ENCODE measurements at regions not wholly inside any gene's neighbourhood (a gene's known extent, or its start where the extent isn't known, plus 50 kb on each side); places are given as distances from the start of the nearest gene placed in this dataset.

DNA sequence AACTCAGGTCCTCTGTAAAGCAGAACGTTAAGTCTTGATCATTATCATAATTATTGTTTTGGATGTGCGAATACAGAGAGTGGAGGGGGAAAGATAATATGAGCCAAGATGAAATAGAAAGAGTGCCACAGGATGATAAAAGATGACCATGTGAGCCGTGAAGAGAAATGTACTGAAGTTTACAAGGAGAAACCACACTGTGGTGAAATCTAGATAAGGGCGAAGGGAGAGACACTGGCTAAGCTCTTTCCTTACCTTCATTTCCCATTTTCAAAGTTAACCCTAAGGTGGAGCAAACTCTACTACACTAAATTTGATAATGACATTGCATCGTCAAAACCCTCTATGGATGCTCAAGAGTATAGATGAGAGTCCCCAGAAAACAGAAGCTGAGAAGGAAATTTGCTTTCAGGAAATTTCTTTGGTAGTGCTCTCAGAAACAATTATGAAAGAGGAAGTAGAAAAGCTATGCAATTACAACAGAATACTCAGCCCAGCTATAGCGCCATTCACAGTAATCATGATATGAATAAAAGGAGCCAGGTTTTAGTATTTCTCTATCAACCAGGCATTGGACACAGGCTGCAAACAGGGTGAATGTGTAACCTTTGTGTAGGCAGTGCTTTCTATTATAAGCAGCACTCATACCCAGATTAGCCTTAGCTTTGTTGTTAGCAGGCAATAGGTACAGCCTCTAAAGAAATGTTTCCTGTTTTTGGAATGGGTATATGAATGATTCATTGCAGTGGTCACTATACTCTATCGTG, 1080.7 kb downstream of the GRIK2 start:
- no peak for DNase-seq

DNA sequence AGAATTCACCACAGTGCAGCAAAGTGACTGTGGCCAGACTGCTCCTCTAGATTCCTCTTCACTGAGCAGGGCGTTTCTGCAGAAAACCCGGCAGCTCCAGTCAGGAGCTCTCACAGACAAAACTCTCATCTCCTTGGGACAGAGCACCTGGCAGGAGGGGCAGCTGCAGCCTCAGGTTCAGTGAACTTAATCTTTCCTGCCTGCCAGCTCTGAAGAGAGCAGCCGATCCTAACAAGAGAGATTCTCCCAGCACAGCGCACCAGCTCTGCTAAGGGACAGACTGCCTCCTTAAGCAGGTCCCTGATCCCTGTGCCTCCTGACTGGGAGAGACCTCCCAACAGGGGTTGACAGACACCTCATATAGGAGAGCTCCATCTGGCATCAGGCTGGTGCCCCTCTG, 1065.5 kb downstream of the GRIK2 start:
- peak; percentile 8 for DNase-seq

DNA sequence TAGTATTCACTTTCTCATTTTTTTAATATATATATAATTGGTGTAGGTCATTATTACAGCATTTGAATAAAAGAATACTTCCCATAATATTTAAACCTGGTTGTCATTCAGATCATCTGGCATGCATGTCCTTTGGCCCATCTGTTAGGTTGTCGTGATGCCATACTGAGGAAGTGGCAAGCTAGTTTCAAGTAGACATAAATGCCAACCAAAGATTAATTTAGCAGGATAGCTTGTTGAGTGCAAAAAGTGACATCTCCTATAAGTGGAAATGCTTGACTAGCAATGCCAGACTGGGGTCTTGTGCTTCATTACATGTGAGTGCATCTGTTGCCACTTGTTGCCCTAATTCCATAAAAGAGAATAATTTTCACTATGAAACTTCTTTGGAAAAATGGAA, 1044.7 kb downstream of the GRIK2 start:
- no peak for DNase-seq

DNA sequence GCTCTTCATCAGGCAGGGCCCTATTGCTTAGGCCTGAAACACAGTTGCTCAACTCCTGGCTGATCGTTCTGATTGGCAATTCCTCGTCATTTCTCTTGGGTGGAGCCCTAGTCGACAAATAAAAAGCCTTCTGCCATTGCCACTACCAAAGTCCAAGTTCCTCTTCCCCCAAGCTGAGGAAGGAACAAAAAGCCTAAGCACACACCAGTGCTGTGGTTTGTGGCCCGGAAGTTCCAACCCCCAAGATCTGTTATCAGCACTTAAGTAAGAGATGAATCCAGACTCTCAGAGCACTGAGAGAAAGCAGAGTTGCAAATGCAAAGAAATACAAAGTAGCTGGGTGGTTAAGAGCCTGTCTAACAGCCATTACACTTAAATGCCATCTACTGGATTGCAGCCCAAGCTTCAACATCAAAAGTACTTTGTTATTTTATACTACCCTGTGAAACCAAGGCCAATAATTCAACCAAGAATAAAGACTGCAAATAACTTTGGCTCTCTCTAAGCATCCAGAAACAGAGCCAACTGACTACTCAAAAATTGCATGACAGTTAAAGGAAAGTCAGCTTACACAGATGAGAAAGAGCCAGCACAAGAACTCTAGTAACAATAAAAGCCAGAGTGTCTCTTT, 1024.0 kb downstream of the GRIK2 start:
- no peak for DNase-seq

DNA sequence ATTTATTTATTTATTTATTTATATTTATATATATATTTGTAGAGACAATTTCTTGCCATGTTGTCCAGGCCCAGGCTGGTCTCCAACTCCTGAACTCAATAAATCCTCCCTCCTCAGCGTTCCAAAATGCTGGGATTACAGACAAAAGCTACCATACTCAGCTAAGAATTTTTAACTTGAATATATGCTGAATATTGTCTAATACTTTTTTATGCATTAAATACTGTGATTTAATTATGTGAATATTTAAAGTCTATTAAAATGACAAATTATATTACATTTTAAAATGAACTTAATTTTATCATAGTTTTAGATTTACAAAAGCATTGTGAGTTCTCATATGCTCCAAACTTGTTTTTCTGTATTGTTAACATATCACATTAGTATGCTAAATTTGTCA, 1022.4 kb downstream of the GRIK2 start:
- no peak for DNase-seq

DNA sequence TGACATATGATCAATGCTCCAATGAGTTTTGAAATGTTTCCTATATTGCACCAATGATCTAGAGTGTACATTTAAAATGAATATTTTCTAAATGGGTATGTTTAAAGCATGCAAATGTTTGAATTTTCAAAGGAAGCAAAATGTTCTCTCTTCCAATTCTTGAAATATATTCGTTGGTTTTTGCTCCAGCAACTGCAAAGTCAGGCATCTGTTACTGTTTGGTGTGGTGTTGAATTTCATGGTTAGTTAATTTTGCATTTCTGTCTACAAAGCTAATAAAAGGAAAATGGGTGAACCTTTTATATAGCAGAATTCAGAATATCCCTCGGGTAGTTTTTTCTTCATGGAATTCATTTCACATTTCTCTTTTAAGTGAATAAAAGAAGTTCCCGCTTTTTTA, 1018.3 kb downstream of the GRIK2 start:
- peak; percentile 14 for DNase-seq

DNA sequence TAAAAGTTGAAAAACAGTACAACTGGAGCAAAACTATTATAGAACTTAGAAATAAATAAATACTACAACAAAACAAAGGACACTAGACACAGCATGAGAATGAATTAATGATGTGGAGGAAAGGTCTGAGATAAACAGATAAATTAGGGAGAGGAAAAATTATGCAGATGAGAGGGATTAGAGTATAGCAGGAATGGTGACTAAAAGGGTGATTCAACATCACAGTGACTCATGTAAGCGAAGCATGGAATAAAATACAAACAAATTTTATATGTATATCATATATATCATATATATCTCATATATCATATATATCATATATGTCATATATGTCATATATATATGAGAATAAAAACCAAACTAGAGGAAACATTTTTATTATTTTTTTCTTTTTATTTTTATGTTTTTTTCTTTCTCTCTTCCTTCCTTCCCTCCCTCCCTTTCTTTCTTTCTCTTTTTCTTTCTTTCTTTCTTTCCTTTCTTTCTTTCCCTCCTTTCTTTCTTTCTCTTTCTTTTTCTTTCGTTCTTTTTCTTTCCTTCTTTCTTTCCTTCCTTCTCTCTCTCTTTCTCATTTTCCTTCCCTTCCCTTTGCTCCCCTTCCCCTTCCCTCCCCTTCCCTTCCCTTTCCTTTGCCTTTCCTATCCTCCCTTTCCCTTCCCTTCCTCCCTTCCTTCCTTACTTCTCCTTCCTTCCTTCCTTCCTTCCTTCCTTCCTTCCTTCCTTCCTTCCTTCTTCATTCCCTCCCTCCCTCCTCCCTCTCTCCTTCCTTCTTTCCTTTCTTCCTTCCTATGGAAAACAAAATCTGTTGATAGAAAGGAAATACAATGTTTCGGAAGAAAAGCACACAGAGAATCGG, 1014.6 kb downstream of the GRIK2 start:
- no peak for DNase-seq

DNA sequence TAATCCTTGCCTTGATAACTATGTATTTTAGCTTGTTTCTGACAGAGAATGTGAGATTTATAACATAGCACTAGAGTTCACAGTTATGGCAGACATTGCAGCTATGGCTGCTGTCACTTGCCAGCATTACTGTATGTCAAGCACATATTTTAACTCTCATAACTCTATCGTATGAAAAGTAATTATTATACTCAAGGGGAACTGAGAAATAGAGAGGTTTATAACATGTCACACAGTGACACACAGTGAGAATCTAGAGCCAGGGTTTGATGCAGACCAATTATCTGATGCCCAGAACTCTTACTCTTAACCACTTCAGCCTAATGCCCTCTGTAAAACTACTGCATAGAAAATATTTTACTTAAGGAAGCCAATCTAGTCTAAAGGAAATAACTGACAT, 1012.4 kb downstream of the GRIK2 start:
- DNase-seq: no peak

DNA sequence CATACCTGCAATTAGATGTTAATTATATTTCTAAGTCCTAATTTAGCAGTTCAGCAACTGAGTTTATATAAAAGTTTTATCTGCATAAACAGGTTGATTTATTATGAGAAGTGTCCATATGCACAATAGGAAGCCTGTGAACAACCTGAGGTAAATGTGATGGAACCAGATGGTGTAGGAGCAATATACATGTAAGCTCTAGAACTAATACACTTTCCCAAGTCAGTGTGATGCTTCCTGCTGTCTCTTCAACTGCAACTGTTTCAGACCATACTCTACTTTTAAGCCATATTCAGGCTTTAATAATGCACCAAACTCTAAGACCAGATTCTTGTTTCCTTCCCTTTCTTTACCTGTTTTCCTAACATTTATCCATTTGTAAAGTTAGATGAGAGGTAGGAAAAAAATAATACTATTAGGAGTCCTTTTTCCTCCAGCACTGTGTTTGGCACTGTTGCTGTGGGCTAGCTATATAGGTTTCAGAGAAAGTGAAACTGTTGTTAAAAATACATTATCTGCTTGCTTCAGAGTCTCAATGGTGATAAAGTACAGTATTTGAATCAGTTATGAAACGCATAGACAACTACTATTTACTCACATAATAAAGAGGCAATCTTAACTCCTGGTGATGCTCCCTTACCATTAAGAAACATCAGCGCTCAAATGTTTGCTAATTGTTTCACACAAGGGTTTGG, 1009.3 kb downstream of the GRIK2 start:
- DNase-seq: no peak

DNA sequence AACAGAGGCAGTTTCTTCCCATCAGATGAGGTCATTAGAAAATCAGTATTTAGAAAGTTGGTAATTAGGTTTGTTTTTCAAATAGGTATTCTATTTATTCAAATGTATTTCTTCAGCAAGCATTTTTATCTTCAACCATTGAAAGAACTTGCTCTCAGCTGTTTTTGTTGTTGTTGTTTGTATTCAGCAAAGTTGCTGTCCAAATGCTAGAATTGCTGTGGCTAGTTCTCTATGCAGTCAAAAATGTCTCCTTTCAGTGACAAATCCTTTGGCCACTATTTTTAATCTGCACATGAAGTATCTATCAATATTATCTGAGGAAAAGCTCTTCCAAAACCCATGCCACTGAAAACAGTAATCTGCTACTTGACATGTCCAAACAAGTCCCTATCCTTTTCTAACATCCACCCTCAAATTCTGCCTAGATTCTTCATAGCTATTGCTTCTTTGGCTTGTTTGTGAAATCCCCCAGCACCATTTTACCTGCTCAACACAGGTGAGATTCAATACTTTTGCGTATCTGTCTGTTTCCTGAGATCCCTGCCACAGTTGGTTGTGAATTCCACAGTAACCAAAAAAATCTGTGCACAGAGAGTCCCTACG, 1005.4 kb downstream of the GRIK2 start:
- DNase-seq: no peak

DNA sequence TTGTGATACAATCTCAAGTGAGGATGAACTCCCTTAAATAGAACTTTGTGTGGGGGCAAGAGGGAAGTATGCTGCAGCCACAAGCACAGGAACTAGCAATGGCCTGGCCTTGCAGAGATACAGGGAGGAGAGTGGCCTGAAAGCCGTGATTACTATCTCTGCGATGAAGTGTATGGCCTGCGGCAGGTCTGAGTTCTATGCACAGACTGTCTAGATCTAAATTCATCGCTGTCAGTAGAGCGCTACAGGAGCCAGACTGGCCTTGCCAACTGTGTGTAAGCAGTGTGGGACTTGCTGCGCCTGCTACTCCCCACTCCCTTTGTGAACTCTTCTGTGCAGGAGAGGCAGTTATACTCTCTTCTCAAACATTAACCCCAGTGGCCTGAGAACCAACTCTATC, 997.0 kb downstream of the GRIK2 start:
- DNase-seq: no peak

DNA sequence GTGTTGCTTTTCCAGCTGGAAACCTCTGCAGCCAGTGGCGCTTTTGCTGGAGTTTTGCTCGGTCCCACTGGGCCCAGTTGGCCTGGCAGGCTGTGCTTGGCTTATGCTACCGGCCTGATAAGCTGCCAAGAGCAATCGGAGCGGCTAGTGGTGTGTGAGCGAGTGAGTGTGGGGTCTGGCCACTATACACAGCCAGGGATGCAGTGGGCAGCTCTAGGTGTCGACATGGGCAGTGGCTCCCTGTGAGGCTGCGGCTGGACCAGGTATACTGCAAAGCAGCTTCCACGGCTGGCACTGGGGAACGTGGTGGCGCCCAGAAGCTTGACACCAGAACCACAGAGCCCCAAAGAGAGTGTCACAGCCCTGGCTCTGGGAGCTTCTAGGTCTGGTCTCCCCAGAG, 996.5 kb downstream of the GRIK2 start:
- DNase-seq: no peak

DNA sequence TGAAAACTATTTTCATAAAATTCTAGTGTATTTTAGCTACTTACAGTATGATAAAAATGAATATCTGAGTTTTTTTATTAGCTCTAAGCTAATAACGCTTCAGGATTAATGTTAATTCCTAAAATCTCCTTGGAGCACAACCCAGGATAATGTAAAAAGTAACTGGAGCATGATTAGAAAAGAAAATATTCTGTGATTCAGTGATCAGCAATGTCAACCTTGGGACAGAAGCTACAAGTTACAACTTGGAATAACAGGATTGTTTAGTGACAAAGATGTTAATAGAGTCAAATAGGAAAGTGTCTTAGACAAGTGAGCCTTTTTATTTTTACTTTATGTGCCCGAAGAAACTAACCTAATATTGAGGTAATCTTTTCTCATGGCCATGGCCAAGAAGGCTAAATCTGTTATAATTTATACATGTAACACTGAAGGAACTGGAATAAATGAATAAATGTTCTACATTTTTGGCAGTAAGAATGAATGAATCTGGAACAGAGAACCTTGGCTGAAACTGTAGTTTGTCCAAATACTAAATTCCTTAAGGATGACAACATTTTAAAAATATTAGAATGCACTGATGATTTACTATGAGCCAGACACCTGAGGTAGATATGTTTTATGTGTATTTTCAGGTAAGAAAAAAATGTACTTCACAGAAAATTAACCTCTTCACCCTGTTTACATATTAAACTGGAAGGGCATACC, 994.0 kb downstream of the GRIK2 start:
- DNase-seq: no peak

DNA sequence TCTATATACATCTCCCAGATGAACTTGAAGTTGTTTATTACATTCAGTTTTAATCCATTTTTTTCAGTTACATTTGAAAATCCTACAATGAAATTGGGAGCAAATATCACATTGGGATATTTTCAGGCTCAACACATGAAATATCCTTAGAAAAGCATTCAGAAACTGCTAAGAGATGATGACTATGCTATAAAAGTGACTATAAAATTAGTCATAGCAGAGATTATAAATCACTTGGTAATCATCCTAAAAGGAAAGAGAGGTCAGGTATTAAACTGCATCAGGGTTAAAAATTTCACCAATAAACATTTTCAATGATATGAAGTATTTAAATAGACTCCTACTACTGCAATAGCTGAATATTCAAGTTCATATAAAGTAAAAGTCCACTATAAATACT, 987.7 kb downstream of the GRIK2 start:
- DNase-seq: no peak

DNA sequence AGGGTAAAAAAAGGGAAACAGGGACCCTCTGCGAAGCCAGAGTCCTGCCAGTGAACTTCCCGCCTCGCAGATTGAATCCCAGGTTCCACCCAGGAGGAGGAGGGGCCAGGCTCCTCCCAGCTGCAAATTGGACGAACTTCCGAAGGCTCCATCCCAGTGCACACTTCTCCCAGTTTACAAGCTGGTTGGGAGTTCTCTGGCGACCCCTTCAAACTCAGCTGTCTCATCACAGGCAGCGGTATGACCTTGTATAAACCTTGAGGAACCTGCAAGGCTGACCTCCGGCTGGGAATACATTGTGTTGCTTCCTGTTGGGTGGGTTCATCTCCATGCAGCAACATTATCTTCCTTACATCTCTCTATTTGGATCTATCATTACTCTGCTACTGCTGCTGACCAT, 962.7 kb downstream of the GRIK2 start:
- no peak for DNase-seq

DNA sequence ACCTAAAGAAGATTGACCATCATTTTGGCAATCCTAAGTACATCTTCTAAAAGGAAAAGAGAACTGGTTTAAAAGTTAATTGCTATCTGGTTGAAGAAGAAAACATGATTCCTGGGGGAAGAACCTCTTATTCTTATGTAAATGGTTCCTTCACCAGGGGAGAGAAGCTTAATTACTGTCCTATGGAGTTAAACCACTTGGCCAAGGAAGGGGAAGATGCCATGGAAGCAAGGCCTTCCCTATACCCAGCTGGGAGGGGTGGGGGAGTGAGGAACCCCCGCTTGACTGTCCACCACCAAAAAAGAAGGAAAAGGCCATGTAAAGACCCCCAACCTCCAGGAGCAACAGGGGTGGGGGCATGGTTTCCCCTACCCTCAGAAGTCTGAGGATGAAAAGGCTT, 962.1 kb downstream of the GRIK2 start:
- no peak for DNase-seq

DNA sequence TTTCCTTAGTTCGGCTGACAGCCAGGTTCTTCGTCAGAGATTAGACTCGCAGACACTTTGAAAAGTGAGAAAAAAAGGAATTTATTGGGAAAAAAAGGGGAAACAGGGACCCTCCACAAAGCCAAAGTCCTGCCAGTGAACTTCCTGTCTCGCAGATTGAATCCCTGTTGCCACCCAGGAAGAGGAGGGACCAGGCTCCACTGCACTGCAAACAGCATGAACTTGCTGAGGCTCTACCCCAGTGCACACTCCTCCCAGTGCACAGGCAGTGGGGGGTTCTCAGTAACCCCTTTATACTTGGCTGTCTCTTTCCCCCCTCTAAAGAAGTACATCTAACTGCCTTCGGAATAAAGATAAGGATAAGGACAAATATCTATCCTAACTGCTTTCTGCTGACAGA, 959.0 kb downstream of the GRIK2 start:
- no peak for DNase-seq

DNA sequence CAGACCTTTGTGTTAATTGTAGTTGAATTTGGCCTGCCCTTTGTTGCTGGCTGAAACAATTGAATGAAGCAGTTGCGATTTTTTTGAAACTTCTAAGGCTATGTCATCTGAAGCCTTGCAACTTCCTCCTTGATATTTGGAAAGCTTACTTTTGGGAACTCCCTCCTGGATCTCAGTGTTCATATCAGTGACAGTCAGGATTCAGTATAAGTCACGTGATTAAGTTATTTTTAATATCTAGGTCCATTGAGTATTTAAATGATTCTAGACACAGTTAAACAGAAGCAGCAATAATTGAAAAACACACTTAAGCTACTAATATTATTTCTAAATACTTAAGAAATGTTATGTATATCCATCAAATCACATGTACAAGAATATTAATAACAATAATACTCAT, 951.3 kb downstream of the GRIK2 start:
- no peak for DNase-seq

DNA sequence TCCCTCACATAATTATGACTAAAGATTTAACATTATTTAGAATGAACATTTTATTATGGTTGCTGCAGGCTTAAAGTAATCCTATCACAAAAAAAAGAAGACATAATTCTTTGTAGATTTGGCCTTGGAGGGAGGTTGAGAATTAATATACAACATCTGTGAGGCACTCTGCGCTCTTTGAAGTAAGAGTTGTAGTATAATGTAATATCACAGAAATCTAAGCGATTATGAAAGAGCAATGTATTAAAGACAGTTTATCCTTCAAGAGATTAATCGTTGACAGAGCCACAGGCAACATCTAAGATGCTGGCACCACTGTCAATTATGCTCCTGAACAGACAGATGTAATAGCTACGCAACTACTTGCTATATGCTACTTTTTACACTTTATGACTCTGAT, 946.8 kb downstream of the GRIK2 start:
- DNase-seq: no peak

DNA sequence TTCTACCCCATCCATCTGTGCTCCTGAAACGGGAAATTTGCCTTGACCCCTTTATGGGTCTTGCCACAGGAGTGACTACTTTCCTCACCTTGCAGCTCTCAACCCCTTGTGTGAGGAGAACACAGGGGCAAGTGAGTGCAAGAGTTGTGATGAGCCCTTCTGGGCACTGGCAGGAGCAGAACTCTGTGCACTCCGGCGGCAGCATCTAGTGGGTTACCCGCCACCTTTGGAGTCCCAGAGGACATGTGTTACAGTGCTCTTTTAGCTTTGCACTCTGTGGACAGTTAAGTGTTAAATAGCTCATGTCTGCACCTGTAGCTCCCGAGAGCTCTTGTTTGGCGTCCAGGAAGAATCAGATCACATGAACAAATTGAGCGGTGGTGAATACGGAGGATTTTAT, 940.2 kb downstream of the GRIK2 start:
- no peak for DNase-seq

DNA sequence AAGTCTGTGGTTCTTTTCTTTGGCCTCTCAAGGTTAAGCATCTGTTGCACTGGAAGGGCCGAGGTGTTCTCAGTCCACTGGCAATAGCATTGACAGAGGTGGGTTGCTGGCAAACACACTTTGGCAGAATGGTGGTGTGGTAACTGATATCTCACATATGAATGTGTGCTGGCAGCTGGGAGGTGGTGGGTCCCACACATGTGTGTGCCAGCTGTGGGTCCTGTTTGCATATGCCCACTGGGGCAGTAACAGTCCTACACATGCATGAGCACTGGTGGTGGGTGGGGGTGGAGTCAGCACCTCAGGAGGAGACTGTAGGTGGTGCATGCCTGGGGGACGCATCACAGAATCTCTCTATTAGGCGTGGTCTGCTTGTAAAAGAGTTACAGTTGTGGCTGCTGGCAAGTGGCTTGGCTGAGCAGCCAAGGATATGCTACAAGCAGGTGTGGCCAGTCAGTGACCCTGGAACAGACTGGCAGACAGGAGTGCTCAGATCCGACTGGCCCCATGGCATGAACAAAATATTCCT, 934.3 kb downstream of the GRIK2 start:
- no peak for DNase-seq

DNA sequence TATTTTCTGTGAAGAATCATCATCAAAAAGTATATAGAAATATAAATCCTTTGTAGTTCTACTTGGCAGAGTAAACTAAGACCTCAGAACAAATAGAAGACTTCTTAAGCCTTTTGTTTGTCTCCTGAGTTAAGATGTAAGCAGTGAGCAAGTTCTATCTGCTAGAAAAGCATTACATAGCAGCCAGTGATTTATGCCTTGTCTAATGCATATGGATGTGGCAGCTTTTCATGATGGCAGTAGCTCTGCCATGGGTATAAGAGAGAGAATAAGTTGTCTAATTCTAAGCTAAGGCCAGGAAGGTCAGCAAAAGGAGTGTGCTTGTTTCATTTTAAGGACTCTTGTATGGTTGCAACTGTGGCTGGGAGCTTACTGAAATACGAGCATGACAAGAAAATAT, 920.2 kb downstream of the GRIK2 start:
- DNase-seq: no peak

All from NCI-H2171 (cell line).